OCI-LY1 (cell line): ENCODE measurements at regions not wholly inside any gene's neighbourhood (a gene's known extent, or its start where the extent isn't known, plus 50 kb on each side); places are given as distances from the start of the nearest gene placed in this dataset.

Experiments used
- H2AFZ ChIP-seq: fragments of 200-600 bp; sonication (generic), shearing (Covaris generic); 2 replicates; pipeline ENCODE4 v1.6.0; 2014; ENCODE audit warnings: antibody characterized with exemption, mild to moderate bottlenecking, low read length
- H3F3A ChIP-seq: fragments of 200-600 bp; sonication (generic), shearing (Covaris generic); 2 replicates; pipeline ENCODE4 v1.6.0; 2014; ENCODE audit warnings: mild to moderate bottlenecking, antibody characterized with exemption, low read length, moderate library complexity; ENCODE audit not compliant: insufficient read depth
- H3K27ac ChIP-seq: fragments of 200-600 bp; sonication (generic); 2 replicates; pipeline ENCODE4 v1.5.1; 2014; ENCODE audit warnings: low read length, mixed run types, mild to moderate bottlenecking, low read depth; ENCODE audit not compliant: poor library complexity, severe bottlenecking
- H3K27me3 ChIP-seq: fragments of 200-600 bp; sonication (generic); 2 replicates; pipeline ENCODE4 v1.6.0; 2014; ENCODE audit warnings: antibody characterized with exemption, mild to moderate bottlenecking, low read length, moderate library complexity; ENCODE audit not compliant: insufficient read depth
- H3K36me3 ChIP-seq: fragments of 200-600 bp; sonication (generic); 2 replicates; pipeline ENCODE4 v1.6.1; 2014; ENCODE audit warnings: mild to moderate bottlenecking, antibody characterized with exemption, low read length, moderate library complexity, mixed read lengths; ENCODE audit not compliant: insufficient read depth
- H3K4me1 ChIP-seq: fragments of 200-600 bp; sonication (generic); 2 replicates; pipeline ENCODE4 v1.5.1; 2014; ENCODE audit warnings: mild to moderate bottlenecking, low read length, moderate library complexity; ENCODE audit not compliant: insufficient read depth, severe bottlenecking
- H3K4me2 ChIP-seq: fragments of 200-600 bp; sonication (generic), shearing (Covaris generic); 2 replicates; pipeline ENCODE4 v1.6.1; 2014; ENCODE audit warnings: low read length
- H3K4me3 ChIP-seq: fragments of 200-600 bp; sonication (generic); 2 replicates; pipeline ENCODE4 v1.5.1; 2014; ENCODE audit warnings: low read length, low read depth, mild to moderate bottlenecking, mixed read lengths; ENCODE audit not compliant: poor library complexity, severe bottlenecking
- H3K79me2 ChIP-seq: fragments of 200-600 bp; shearing (Covaris generic); 2 replicates; pipeline ENCODE4 v1.6.1; 2016; ENCODE audit warnings: mixed run types, low read length, mixed read lengths; ENCODE audit not compliant: insufficient read depth
- H3K9ac ChIP-seq: fragments of 200-600 bp; sonication (generic), shearing (Covaris generic); 2 replicates; pipeline ENCODE4 v1.6.1; 2014; ENCODE audit warnings: mild to moderate bottlenecking, low read length, mixed read lengths
- H3K9me2 ChIP-seq: fragments of 200-600 bp; sonication (generic), shearing (Covaris generic); 2 replicates; pipeline ENCODE4 v1.6.1; 2014; ENCODE audit warnings: low read depth, mild to moderate bottlenecking, low read length, mixed read lengths
- H3K9me3 ChIP-seq: fragments of 200-600 bp; shearing (Covaris generic); 2 replicates; pipeline ENCODE4 v1.6.1; 2014; ENCODE audit warnings: low read length, mixed read lengths
- H4K20me1 ChIP-seq: fragments of 200-600 bp; sonication (generic), shearing (Covaris generic); 2 replicates; pipeline ENCODE4 v1.6.0; 2016; ENCODE audit warnings: mild to moderate bottlenecking, low read length; ENCODE audit not compliant: insufficient read depth
- CTCF ChIP-seq: fragments of 200-600 bp; sonication (generic), shearing (Covaris generic); IDR thresholded peaks from 2 replicates; pipeline ENCODE4 v1.5.1; 2017; ENCODE audit warnings: mild to moderate bottlenecking, antibody characterized with exemption, low read length, moderate library complexity, mixed read lengths
- EZH2 ChIP-seq: fragments of 200-600 bp; sonication (generic), shearing (Covaris generic); IDR thresholded peaks from 2 replicates; pipeline ENCODE4 v1.8.0; 2017; ENCODE audit warnings: borderline replicate concordance, mixed run types, mild to moderate bottlenecking, antibody characterized with exemption, low read length, moderate library complexity, mixed read lengths

GRCh38 chr18:5729983-5730699 lies 165.2 kb downstream of the TMEM200C start:
- H3K79me2 ChIP-seq: no peaks in the 10 kb centered on the region
- no peaks in the 10 kb centered on the region for H4K20me1 ChIP-seq
- no peaks in the 10 kb centered on the region; the same call in 1 of the 2 replicates for H3K27me3 ChIP-seq
- no peak for TF ChIP-seq CTCF
- TF ChIP-seq EZH2: no peak
- H2AFZ ChIP-seq: no peak overlapping the region
- H3K9me3 ChIP-seq: no peaks in the 10 kb centered on the region
- no peaks in the 10 kb centered on the region for H3K36me3 ChIP-seq
- H3K27ac ChIP-seq: no peak overlapping the region
- H3K9me2 ChIP-seq: no peaks in the 10 kb centered on the region
- H3F3A ChIP-seq: no peaks in the 10 kb centered on the region
- no peak overlapping the region for H3K4me2 ChIP-seq
- H3K4me3 ChIP-seq: no peak overlapping the region
- no peak overlapping the region for H3K9ac ChIP-seq
- H3K4me1 ChIP-seq: no peaks in the 10 kb centered on the region

- TF ChIP-seq CTCF (no peak), EZH2 (no peak)
- no peaks in the 10 kb centered on the region for H3K4me1 ChIP-seq
These were observed 166.8 kb downstream of the TMEM200C start for GRCh38 chr18:5728531-5728930.

GRCh38 chr18:5726011-5726410 lies 169.3 kb downstream of the TMEM200C start:
- Histone ChIP-seq H3F3A (no peaks in the 10 kb centered on the region), H3K27ac (no peak overlapping the region), H3K36me3 (no peaks in the 10 kb centered on the region), H4K20me1 (no peaks in the 10 kb centered on the region), H3K4me1 (no peaks in the 10 kb centered on the region), H2AFZ (no peak overlapping the region), H3K9me2 (no peaks in the 10 kb centered on the region), H3K79me2 (no peaks in the 10 kb centered on the region), H3K4me2 (no peak overlapping the region), H3K4me3 (no peak overlapping the region), H3K27me3 (no peaks in the 10 kb centered on the region), H3K9ac (no peak overlapping the region), H3K9me3 (no peaks in the 10 kb centered on the region)
- TF ChIP-seq CTCF (no peak), EZH2 (no peak)

More at GRCh38 chr18:5728531-5728930, 166.8 kb downstream of the TMEM200C start:
- no peak overlapping the region for H3K27ac ChIP-seq
- H4K20me1 ChIP-seq: no peaks in the 10 kb centered on the region
- no peaks in the 10 kb centered on the region for H3K79me2 ChIP-seq
- H3K4me3 ChIP-seq: no peak overlapping the region
- no peaks in the 10 kb centered on the region; the same call in 1 of the 2 replicates for H3K27me3 ChIP-seq
- no peaks in the 10 kb centered on the region for H3F3A ChIP-seq
- H3K4me2 ChIP-seq: no peak overlapping the region
- H3K36me3 ChIP-seq: no peaks in the 10 kb centered on the region
- no peak overlapping the region for H3K9ac ChIP-seq
- no peak overlapping the region for H2AFZ ChIP-seq
- no peaks in the 10 kb centered on the region for H3K9me2 ChIP-seq
- H3K9me3 ChIP-seq: no peaks in the 10 kb centered on the region
